ENCODE measurements at regions not wholly inside any gene's neighbourhood (a gene's known extent, or its start where the extent isn't known, plus 50 kb on each side); places are given as distances from the start of the nearest gene placed in this dataset.

DNA sequence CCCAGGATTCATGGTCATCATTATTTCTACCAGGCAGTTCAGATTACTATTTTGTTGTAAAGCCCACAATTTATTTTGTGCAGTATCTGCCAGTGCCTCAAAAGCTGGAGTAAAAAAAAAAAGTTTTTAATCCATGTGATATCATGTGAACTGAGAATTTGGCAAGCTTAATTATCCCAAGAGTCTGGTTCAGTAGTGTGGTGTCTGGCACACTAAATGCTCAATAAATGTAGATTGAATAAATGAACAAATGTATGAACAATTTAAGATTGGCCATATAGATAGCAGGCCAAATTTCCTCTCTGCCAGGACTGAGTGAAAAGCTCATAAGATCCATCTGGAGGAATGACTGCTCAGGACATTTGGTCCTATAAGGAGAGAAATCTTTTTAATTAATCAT lies 533.0 kb downstream of the TLE1 start:
- no peaks in the 10 kb centered on the region for H3K9me3 ChIP-seq (ENCODE audit: control insufficient read depth in 2 of 2, low read length in 2 of 2)
- no peaks in the 10 kb centered on the region for H3K27me3 ChIP-seq (ENCODE audit: control insufficient read depth, insufficient read depth, low read length)
- no peak overlapping the region for H3K27ac Mint-ChIP-seq
- ATAC-seq (ENCODE audit: low read depth in 2 of 2) (no peak), DNase-seq (no peak)
- H3K27ac ChIP-seq (ENCODE audit: insufficient read depth, low read length, poor library complexity, severe bottlenecking) = no peak overlapping the region
- no peaks in the 10 kb centered on the region for H3K36me3 Mint-ChIP-seq
- no peak overlapping the region for H3K4me3 Mint-ChIP-seq
- no peaks in the 10 kb centered on the region for H3K4me1 ChIP-seq (ENCODE audit: control insufficient read depth, insufficient read depth, low read length, poor library complexity, severe bottlenecking)
- H3K27me3 Mint-ChIP-seq = no peaks in the 10 kb centered on the region
- no peaks in the 10 kb centered on the region for H3K36me3 ChIP-seq (ENCODE audit: control insufficient read depth, insufficient read depth, low read length)
- no peak overlapping the region for H3K4me3 ChIP-seq (ENCODE audit: low read depth, low read length)
- no peaks in the 10 kb centered on the region for H3K4me1 Mint-ChIP-seq
- H3K9me3 Mint-ChIP-seq = peaks cover 0 to 23% (median 5%) of the 10 kb centered on the region in 7 donors

DNA sequence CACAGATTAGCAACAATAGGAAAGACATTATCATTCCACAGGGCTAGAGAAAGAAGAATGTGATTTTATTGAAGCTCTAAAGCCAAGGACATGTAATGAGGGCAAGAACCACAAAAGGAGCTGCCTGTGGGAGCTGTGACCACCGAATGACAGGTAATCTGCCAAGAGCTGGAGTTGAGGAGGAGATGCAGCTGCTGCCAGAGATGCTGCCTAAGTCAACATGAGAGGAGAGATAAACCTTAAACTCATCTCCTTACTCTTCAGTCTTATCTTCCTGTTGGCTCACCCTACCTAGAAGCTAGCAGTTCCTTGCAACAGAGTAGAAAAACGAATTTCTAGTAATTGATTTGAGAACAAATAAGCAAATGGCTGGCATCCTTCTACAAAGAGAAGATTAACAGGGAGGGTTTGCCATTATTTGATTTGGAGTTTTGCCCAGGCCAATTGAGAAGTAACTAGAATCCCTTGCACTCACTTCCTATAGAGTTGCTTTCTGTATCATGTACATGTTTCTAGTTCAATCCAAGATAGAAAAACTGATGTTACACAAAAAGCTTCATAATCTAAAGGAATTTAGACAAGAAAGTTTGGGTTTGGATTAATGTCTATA lies 539.2 kb downstream of the TLE1 start:
- Histone ChIP-seq H3K27ac (ENCODE audit: insufficient read depth, low read length, poor library complexity, severe bottlenecking) (no peak overlapping the region), H3K9me3 (ENCODE audit: control insufficient read depth in 2 of 2, low read length in 2 of 2) (peaks cover 0 to 6% of the 10 kb centered on the region in 2 experiments), H3K27me3 (ENCODE audit: control insufficient read depth, insufficient read depth, low read length) (no peaks in the 10 kb centered on the region), H3K4me1 (ENCODE audit: control insufficient read depth, insufficient read depth, low read length, poor library complexity, severe bottlenecking) (no peaks in the 10 kb centered on the region), H3K36me3 (ENCODE audit: control insufficient read depth, insufficient read depth, low read length) (no peaks in the 10 kb centered on the region), H3K4me3 (ENCODE audit: low read depth, low read length) (no peak overlapping the region)
- no peak for ATAC-seq (ENCODE audit: low read depth in 2 of 2)
- no peaks in the 10 kb centered on the region for H3K4me1 Mint-ChIP-seq
- H3K4me3 Mint-ChIP-seq = no peak overlapping the region
- H3K36me3 Mint-ChIP-seq = no peaks in the 10 kb centered on the region
- H3K27me3 Mint-ChIP-seq = no peaks in the 10 kb centered on the region
- no peak for DNase-seq
- peaks cover 0 to 20% (median 4%) of the 10 kb centered on the region in 7 donors for H3K9me3 Mint-ChIP-seq
- H3K27ac Mint-ChIP-seq = no peak overlapping the region

DNA sequence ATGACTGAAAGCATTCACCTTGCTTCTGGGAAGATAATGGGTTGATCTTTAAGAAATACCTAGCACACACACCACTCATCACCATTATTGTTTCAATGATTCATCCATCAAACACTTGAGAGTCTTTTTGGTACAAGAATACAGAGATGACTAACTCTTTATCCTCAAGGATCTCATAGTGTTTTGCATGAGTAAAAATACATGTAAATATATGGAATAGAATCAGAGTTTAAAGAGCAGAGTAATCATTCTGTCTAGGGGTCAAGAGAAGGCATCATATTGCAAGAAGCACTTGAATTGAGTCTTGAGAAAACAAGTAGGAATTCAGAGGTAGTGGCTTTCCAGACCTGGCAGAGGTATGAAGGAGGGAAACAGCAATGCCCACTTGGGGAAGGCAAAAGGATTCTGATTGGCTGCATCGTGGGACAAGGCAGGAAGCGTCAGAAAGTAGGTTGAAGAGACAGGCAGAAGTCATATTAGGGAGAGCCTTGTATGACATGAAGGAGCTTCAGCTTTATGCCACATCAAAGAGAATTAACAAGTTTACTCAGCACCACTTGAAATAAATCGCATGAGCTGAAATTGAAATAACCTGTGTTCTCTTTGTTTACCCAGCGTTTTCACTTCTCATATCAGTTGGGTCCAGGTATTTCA lies 542.5 kb downstream of the TLE1 start:
- Mint-ChIP-seq H3K4me1 (no peaks in the 10 kb centered on the region), H3K27me3 (no peaks in the 10 kb centered on the region), H3K4me3 (no peak overlapping the region), H3K9me3 (peaks cover 0 to 15% (median 6%) of the 10 kb centered on the region in 7 donors), H3K36me3 (no peaks in the 10 kb centered on the region), H3K27ac (no peak overlapping the region)
- Histone ChIP-seq H3K36me3 (ENCODE audit: control insufficient read depth, insufficient read depth, low read length) (no peaks in the 10 kb centered on the region), H3K4me1 (ENCODE audit: control insufficient read depth, insufficient read depth, low read length, poor library complexity, severe bottlenecking) (no peaks in the 10 kb centered on the region), H3K27ac (ENCODE audit: insufficient read depth, low read length, poor library complexity, severe bottlenecking) (no peak overlapping the region), H3K27me3 (ENCODE audit: control insufficient read depth, insufficient read depth, low read length) (no peaks in the 10 kb centered on the region), H3K4me3 (ENCODE audit: low read depth, low read length) (no peak overlapping the region), H3K9me3 (ENCODE audit: control insufficient read depth in 2 of 2, low read length in 2 of 2) (peaks cover 0 to 6% of the 10 kb centered on the region in 2 experiments)
- DNase-seq (no peak), ATAC-seq (ENCODE audit: low read depth in 2 of 2) (no peak)

DNA sequence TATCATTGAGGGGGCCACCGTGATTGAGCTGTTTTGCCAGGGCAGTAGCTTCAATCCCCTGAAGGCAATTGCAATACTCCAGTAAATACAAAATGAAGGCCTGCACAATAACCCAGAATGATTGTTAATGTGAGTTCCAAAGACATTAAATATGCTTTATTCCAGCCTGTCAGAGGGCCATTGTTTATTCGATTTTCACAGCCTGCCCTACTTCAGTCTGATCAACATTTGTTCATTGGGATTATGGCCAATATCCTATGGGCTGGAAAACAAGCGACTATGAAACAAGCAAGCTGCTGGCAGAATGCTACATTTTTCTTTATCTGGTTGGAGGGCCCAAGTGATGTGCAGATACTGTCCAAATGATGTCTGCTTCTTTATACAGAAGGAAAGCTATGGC lies 543.1 kb downstream of the TLE1 start:
- H3K4me1 ChIP-seq (ENCODE audit: control insufficient read depth, insufficient read depth, low read length, poor library complexity, severe bottlenecking) = no peaks in the 10 kb centered on the region

DNA sequence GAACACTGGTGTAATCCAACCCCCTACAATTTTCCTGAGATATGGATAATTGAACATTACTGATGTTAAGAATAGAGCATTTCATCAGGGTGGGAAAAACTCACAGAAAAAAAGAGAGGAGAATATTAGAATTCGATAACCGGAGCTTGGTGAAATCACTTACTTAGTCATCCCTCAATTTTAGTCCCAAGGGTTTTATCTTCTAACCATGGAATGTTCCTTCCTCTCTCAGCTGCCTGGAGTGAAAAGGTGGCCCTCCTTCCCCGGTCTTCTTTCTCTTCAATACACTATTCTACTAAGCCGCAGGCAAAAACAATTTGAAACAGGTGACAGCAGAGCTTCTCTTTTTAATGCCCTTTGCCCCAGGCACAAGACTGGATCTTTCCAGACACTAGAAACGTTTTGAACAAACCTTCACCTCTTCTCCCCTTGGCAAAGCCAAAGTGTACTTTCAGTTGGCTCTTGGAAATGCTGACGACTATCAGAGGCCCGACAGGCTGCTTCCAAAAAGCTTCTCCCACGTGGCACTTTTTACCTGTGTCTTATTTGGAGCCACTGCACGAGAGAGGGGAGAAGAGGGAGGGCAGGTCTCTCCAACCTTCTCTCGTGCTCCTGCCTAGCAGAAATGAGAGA lies 543.9 kb downstream of the TLE1 start:
- no peak for DNase-seq
- no peak overlapping the region for H3K4me3 ChIP-seq (ENCODE audit: low read depth, low read length)
- H3K27ac Mint-ChIP-seq = no peak overlapping the region
- peaks cover 2 to 15% (median 8%) of the 10 kb centered on the region in 7 donors for H3K9me3 Mint-ChIP-seq
- no peak overlapping the region for H3K27ac ChIP-seq (ENCODE audit: insufficient read depth, low read length, poor library complexity, severe bottlenecking)
- H3K36me3 Mint-ChIP-seq = no peaks in the 10 kb centered on the region
- no peaks in the 10 kb centered on the region for H3K36me3 ChIP-seq (ENCODE audit: control insufficient read depth, insufficient read depth, low read length)
- no peaks in the 10 kb centered on the region for H3K27me3 Mint-ChIP-seq
- H3K4me1 Mint-ChIP-seq = no peaks in the 10 kb centered on the region
- no peaks in the 10 kb centered on the region for H3K4me1 ChIP-seq (ENCODE audit: control insufficient read depth, insufficient read depth, low read length, poor library complexity, severe bottlenecking)
- H3K4me3 Mint-ChIP-seq = no peak overlapping the region
- no peak for ATAC-seq (ENCODE audit: low read depth in 2 of 2)
- peaks cover 0 to 6% of the 10 kb centered on the region in 2 experiments for H3K9me3 ChIP-seq (ENCODE audit: control insufficient read depth in 2 of 2, low read length in 2 of 2)
- H3K27me3 ChIP-seq (ENCODE audit: control insufficient read depth, insufficient read depth, low read length) = no peaks in the 10 kb centered on the region

More for the DNA sequence above, 543.1 kb downstream of the TLE1 start:
- H3K9me3 ChIP-seq (ENCODE audit: control insufficient read depth in 2 of 2, low read length in 2 of 2) = peaks cover 0 to 6% of the 10 kb centered on the region in 2 experiments
- Mint-ChIP-seq H3K36me3 (no peaks in the 10 kb centered on the region), H3K9me3 (peaks cover 0 to 15% (median 6%) of the 10 kb centered on the region in 7 donors), H3K4me3 (no peak overlapping the region), H3K27me3 (no peaks in the 10 kb centered on the region), H3K27ac (no peak overlapping the region), H3K4me1 (no peaks in the 10 kb centered on the region)
- no peaks in the 10 kb centered on the region for H3K27me3 ChIP-seq (ENCODE audit: control insufficient read depth, insufficient read depth, low read length)
- H3K36me3 ChIP-seq (ENCODE audit: control insufficient read depth, insufficient read depth, low read length) = no peaks in the 10 kb centered on the region
- H3K4me3 ChIP-seq (ENCODE audit: low read depth, low read length) = no peak overlapping the region
- no peak overlapping the region for H3K27ac ChIP-seq (ENCODE audit: insufficient read depth, low read length, poor library complexity, severe bottlenecking)
- DNase-seq (no peak), ATAC-seq (ENCODE audit: low read depth in 2 of 2) (no peak)

DNA sequence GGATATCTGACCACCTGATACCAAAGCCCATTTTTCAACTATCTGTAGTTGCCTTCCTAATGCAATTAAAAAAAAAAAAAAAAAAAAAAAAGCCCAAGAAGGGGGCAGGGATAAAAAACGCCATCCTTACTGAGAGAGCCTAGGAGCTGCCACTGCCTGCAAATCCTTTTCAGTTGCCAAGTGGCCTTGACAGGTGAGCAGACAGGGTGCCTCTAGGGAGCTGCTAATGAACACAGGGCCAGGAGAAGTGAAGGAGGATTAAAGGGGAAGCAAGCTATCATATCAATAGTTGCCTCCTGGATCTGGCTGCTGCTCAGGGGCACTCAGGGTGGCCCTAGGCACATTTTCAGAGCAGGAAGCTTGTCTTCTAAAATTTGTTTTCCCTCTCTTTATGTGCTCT lies 547.4 kb downstream of the TLE1 start:
- no peaks in the 10 kb centered on the region for H3K4me1 Mint-ChIP-seq
- H3K27me3 Mint-ChIP-seq = no peaks in the 10 kb centered on the region
- no peak overlapping the region for H3K4me3 Mint-ChIP-seq
- H3K36me3 Mint-ChIP-seq = no peaks in the 10 kb centered on the region
- H3K4me3 ChIP-seq (ENCODE audit: low read depth, low read length) = no peak overlapping the region
- peaks cover 7 to 13% (median 9%) of the 10 kb centered on the region in 7 donors for H3K9me3 Mint-ChIP-seq
- no peak overlapping the region for H3K27ac ChIP-seq (ENCODE audit: insufficient read depth, low read length, poor library complexity, severe bottlenecking)
- no peaks in the 10 kb centered on the region for H3K9me3 ChIP-seq (ENCODE audit: control insufficient read depth in 2 of 2, low read length in 2 of 2)
- no peaks in the 10 kb centered on the region for H3K27me3 ChIP-seq (ENCODE audit: control insufficient read depth, insufficient read depth, low read length)
- no peaks in the 10 kb centered on the region for H3K4me1 ChIP-seq (ENCODE audit: control insufficient read depth, insufficient read depth, low read length, poor library complexity, severe bottlenecking)
- no peak for DNase-seq
- ATAC-seq (ENCODE audit: low read depth in 2 of 2) = no peak
- H3K27ac Mint-ChIP-seq = no peak overlapping the region
- no peaks in the 10 kb centered on the region for H3K36me3 ChIP-seq (ENCODE audit: control insufficient read depth, insufficient read depth, low read length)

DNA sequence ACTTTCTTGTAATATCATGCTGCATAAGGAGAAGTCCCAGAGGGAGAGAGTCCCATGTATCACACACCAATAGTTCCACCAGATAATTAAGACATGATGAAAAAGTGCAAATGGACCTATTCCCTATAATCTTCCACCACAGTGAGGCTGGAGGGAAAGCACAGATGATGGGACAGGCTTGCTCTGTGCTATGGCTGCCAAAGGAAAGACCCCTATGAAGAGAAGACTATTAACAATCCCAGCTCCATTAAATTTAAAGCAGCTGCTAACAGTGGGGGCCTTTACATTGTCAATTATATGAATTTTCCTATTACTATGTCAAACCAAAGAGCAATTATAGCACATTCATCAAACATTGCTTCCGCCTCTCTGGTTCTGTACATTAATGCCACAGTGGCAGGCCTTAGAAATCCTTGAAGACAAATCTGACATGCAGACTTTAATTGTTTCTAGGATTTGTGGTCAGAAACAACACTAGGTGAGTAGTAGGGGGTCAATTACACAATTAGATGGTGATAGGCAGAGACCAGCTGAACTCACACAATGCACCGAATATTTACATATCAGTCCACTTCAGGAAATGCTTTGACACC lies 551.3 kb downstream of the TLE1 start:
- no peak overlapping the region for H3K4me3 Mint-ChIP-seq
- no peaks in the 10 kb centered on the region for H3K4me1 Mint-ChIP-seq
- Histone ChIP-seq H3K27me3 (ENCODE audit: control insufficient read depth, insufficient read depth, low read length) (no peaks in the 10 kb centered on the region), H3K4me3 (ENCODE audit: low read depth, low read length) (no peak overlapping the region), H3K27ac (ENCODE audit: insufficient read depth, low read length, poor library complexity, severe bottlenecking) (no peak overlapping the region), H3K4me1 (ENCODE audit: control insufficient read depth, insufficient read depth, low read length, poor library complexity, severe bottlenecking) (no peaks in the 10 kb centered on the region), H3K9me3 (ENCODE audit: control insufficient read depth in 2 of 2, low read length in 2 of 2) (no peaks in the 10 kb centered on the region), H3K36me3 (ENCODE audit: control insufficient read depth, insufficient read depth, low read length) (no peaks in the 10 kb centered on the region)
- H3K36me3 Mint-ChIP-seq = no peaks in the 10 kb centered on the region
- ATAC-seq (ENCODE audit: low read depth in 2 of 2) (no peak), DNase-seq (no peak)
- no peak overlapping the region for H3K27ac Mint-ChIP-seq
- H3K27me3 Mint-ChIP-seq = no peaks in the 10 kb centered on the region
- H3K9me3 Mint-ChIP-seq = peaks cover 2 to 12% (median 8%) of the 10 kb centered on the region in 7 donors

Measured in CD4-positive, CD25-positive, alpha-beta regulatory T cell (primary cell).